Upper lobe of left lung (tissue), 6 donors: ENCODE measurements at regions not wholly inside any gene's neighbourhood (a gene's known extent, or its start where the extent isn't known, plus 50 kb on each side); places are given as distances from the start of the nearest gene placed in this dataset.

Source experiments
- ATAC-seq, 2 donors: fragments of 200-7000 bp; cut with Tn5 transposase; one replicate each; pipeline ENCODE4 v1.9.1; 2022; ENCODE audit warnings: mild to moderate bottlenecking in 2 of 2, moderate library complexity in 2 of 2; ENCODE audit not compliant: low FRiP score in 2 of 2
- DNase-seq, 2 donors: peaks; one replicate each; pipeline ENCODE4 v3.0.0-alpha.2; 2019 to 2020
- H3K27ac ChIP-seq, 4 donors: fragments of 200-600 bp; sonication (generic); one replicate each; pipeline ENCODE4 v1.5.1; 2016 to 2019
- H3K27me3 ChIP-seq, 4 donors: fragments of 200-600 bp; sonication (generic); one replicate each; pipeline ENCODE4 v1.5.1; 2017 to 2019
- H3K36me3 ChIP-seq, 4 donors: fragments of 200-600 bp; sonication (generic); one replicate each; pipeline ENCODE4 v1.5.1; 2016 to 2019
- H3K4me1 ChIP-seq, 4 donors: fragments of 200-600 bp; sonication (generic); one replicate each; pipeline ENCODE4 v1.5.1; 2018 to 2019
- H3K4me3 ChIP-seq, 4 donors: fragments of 200-600 bp; sonication (generic); one replicate each; pipeline ENCODE4 v1.5.1; 2017 to 2019; ENCODE audit warnings: mild to moderate bottlenecking in 2 of 4, moderate library complexity in 1 of 4
- H3K9me3 ChIP-seq, 4 donors: fragments of 200-600 bp; sonication (generic); one replicate each; pipeline ENCODE4 v1.5.1; 2018 to 2019
- CTCF ChIP-seq, 6 experiments: fragments of 450-650 bp in 4 of 6; fragments of 200-600 bp in 2 of 6; sonication (generic) in 2 of 6; IDR thresholded peaks; one replicate each; pipeline ENCODE4 v1.5.1; 2016 to 2019; ENCODE audit warnings: antibody characterized with exemption in 6 of 6
- EP300 ChIP-seq, 4 donors: sonication (generic); formaldehyde crosslinking; IDR thresholded peaks; one replicate each; pipeline ENCODE4 v1.5.1; 2017; ENCODE audit warnings: antibody characterized with exemption in 4 of 4, control low read depth in 2 of 4
- POLR2A ChIP-seq, 4 donors: fragments of 450-650 bp; IDR thresholded peaks; one replicate each; pipeline ENCODE4 v1.5.1; 2016 to 2017; ENCODE audit warnings: antibody characterized with exemption in 4 of 4, mild to moderate bottlenecking in 2 of 4
- POLR2AphosphoS5 ChIP-seq, 2 donors: sonication (generic); formaldehyde crosslinking; IDR thresholded peaks; one replicate each; pipeline ENCODE4 v1.5.1; 2017; ENCODE audit warnings: antibody characterized with exemption in 2 of 2
- WGBS, 2 donors: methylation state at CpG; one replicate each; pipeline ENCODE4 v1.1.5; 2017 to 2018; 5-methylcytosine and 5-hydroxymethylcytosine counted together
- donor health status: DM: no; HTN: no; CAD: no; lungs with moderate emphysema.
- donor health status: DM: no; HTN: yes; CAD: no; lungs with severe emphysema.

- no peaks in the 10 kb centered on the region for H3K4me1 ChIP-seq
- no peak overlapping the region for H3K4me3 ChIP-seq
- H3K27me3 ChIP-seq, result no peaks in the 10 kb centered on the region
- no peak for TF ChIP-seq POLR2A (IDR thresholded peaks at IDR 0.05)
- TF ChIP-seq POLR2AphosphoS5 (IDR thresholded peaks at IDR 0.05), result no peak
- no peak for TF ChIP-seq EP300 (IDR thresholded peaks at IDR 0.05)
- TF ChIP-seq CTCF (IDR thresholded peaks at IDR 0.05), result no peak
- 46 to 59% methylated on average over 1 of the region's 1 CpG for WGBS, 2 donors
- DNase-seq (no peak), ATAC-seq (no peak)
- no peaks in the 10 kb centered on the region for H3K36me3 ChIP-seq
- no peak overlapping the region for H3K27ac ChIP-seq
- no peaks in the 10 kb centered on the region for H3K9me3 ChIP-seq
These were observed 1169.6 kb downstream of the EFNB2 start for GRCh38 chr13:105365831-105366230.

GRCh38 chr13:105365021-105365550, 1170.4 kb downstream of the EFNB2 start:
- no peaks in the 10 kb centered on the region for H3K36me3 ChIP-seq
- WGBS, 2 donors, result 81 to 83% methylated on average over 3 of the region's 3 CpGs
- H3K27ac ChIP-seq, result no peak overlapping the region
- no peaks in the 10 kb centered on the region for H3K4me1 ChIP-seq
- ATAC-seq, result no peak
- no peak overlapping the region for H3K4me3 ChIP-seq
- TF ChIP-seq CTCF (IDR thresholded peaks at IDR 0.05) (no peak), POLR2AphosphoS5 (IDR thresholded peaks at IDR 0.05) (no peak), EP300 (IDR thresholded peaks at IDR 0.05) (no peak), POLR2A (IDR thresholded peaks at IDR 0.05) (no peak)
- no peaks in the 10 kb centered on the region for H3K9me3 ChIP-seq
- no peak for DNase-seq
- no peaks in the 10 kb centered on the region for H3K27me3 ChIP-seq

GRCh38 chr13:105364191-105364590, 1171.3 kb downstream of the EFNB2 start:
- Histone ChIP-seq H3K36me3 (no peaks in the 10 kb centered on the region), H3K9me3 (no peaks in the 10 kb centered on the region), H3K4me3 (no peak overlapping the region), H3K27me3 (no peaks in the 10 kb centered on the region), H3K27ac (no peak overlapping the region), H3K4me1 (no peaks in the 10 kb centered on the region)
- ATAC-seq (no peak), DNase-seq (no peak)
- TF ChIP-seq EP300 (IDR thresholded peaks at IDR 0.05) (no peak), POLR2A (IDR thresholded peaks at IDR 0.05) (no peak), CTCF (IDR thresholded peaks at IDR 0.05) (no peak), POLR2AphosphoS5 (IDR thresholded peaks at IDR 0.05) (no peak)
- 48 to 49% methylated on average over 3 of the region's 3 CpGs for WGBS, 2 donors

GRCh38 chr13:105363261-105364190, 1171.9 kb downstream of the EFNB2 start:
- no peak for DNase-seq
- H3K27ac ChIP-seq, result no peak overlapping the region

More at GRCh38 chr13:105363261-105364190, 1171.9 kb downstream of the EFNB2 start:
- H3K36me3 ChIP-seq, result no peaks in the 10 kb centered on the region
- TF ChIP-seq POLR2AphosphoS5 (IDR thresholded peaks at IDR 0.05) (no peak), POLR2A (IDR thresholded peaks at IDR 0.05) (no peak), CTCF (IDR thresholded peaks at IDR 0.05) (no peak), EP300 (IDR thresholded peaks at IDR 0.05) (no peak)
- H3K4me1 ChIP-seq, result no peaks in the 10 kb centered on the region
- H3K4me3 ChIP-seq, result no peak overlapping the region
- no peaks in the 10 kb centered on the region for H3K9me3 ChIP-seq
- no peaks in the 10 kb centered on the region for H3K27me3 ChIP-seq
- ATAC-seq, result no peak
- WGBS, 2 donors, result 22 to 26% methylated on average over 8 of the region's 8 CpGs
